HCT116 (cell line): ENCODE measurements at regions not wholly inside any gene's neighbourhood (a gene's known extent, or its start where the extent isn't known, plus 50 kb on each side); places are given as distances from the start of the nearest gene placed in this dataset.

ENCODE experiments used
- EZH2 ChIP-seq: fragments of 200-600 bp; sonication (generic); IDR thresholded peaks from 2 replicates; pipeline ENCODE4 v1.6.1; 2017; ENCODE audit warnings: antibody characterized with exemption, mixed run types
- EZH2phosphoT487 ChIP-seq: fragments of 200-600 bp; IDR thresholded peaks from 2 replicates; pipeline ENCODE4 v1.6.1; 2018; ENCODE audit warnings: antibody characterized with exemption, borderline replicate concordance
- ZFX ChIP-seq: fragments of 450-650 bp; IDR thresholded peaks from 2 replicates; pipeline ENCODE4 v1.6.1; 2017
- ZNF274 ChIP-seq: fragments of 200-500 bp; sonication (Bioruptor generic); IDR thresholded peaks from 2 replicates; pipeline ENCODE4 v1.6.1; 2014; ENCODE audit warnings: mild to moderate bottlenecking, low read depth, low read length, inconsistent platforms
- TF ChIP-seq, protein P1 (sequence below), 3 experiments: fragments of 200-600 bp in 1 of 3; sonication (generic) in 1 of 3; IDR thresholded peaks in 2 of 3; conservative IDR thresholded peaks in 1 of 3; 2 replicates each; pipeline ENCODE4 v1.5.1; 2012 to 2017; ENCODE audit warnings: low read depth in 2 of 3, low read length in 2 of 3, antibody characterized with exemption in 1 of 3, borderline replicate concordance in 1 of 3, control low read depth in 1 of 3, mild to moderate bottlenecking in 1 of 3, mixed read lengths in 1 of 3, mixed run types in 1 of 3, moderate library complexity in 1 of 3; ENCODE audit not compliant: insufficient read depth in 1 of 3
- TF ChIP-seq, protein P2 (sequence below): IDR thresholded peaks from 2 replicates; pipeline ENCODE4 v1.6.1; 2012

DNA sequence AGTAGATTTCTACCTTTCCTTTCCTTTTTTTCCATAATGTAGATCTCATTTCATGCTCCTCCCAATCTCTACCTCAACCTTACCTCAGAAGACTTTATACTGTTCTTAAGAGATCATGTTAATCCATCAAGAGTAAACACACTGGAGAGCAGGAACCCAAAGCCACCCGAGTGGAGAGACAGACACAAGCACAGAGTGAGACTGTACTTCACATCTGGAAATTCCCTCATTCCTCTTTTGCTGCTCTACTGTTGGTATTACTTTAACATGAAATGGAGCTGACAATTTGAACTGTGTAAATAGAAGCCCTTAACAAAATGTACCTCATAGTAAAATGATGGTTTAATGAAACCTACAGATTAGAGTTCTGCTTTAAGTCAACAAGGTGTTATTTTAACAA is 105.7 kb upstream of the RASGEF1B start:
- TF ChIP-seq, protein P1, sequence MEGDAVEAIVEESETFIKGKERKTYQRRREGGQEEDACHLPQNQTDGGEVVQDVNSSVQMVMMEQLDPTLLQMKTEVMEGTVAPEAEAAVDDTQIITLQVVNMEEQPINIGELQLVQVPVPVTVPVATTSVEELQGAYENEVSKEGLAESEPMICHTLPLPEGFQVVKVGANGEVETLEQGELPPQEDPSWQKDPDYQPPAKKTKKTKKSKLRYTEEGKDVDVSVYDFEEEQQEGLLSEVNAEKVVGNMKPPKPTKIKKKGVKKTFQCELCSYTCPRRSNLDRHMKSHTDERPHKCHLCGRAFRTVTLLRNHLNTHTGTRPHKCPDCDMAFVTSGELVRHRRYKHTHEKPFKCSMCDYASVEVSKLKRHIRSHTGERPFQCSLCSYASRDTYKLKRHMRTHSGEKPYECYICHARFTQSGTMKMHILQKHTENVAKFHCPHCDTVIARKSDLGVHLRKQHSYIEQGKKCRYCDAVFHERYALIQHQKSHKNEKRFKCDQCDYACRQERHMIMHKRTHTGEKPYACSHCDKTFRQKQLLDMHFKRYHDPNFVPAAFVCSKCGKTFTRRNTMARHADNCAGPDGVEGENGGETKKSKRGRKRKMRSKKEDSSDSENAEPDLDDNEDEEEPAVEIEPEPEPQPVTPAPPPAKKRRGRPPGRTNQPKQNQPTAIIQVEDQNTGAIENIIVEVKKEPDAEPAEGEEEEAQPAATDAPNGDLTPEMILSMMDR (IDR thresholded peaks at IDR 0.05 in 2 of 3, conservative IDR thresholded peaks at IDR 0.05 in 1 of 3; ENCODE audit: borderline replicate concordance in 1 of 3, insufficient read depth in 1 of 3, low read depth in 2 of 3, low read length in 2 of 3): no peak
- TF ChIP-seq EZH2 (no peak), ZFX (no peak), EZH2phosphoT487 (no peak), ZNF274 (no peak)
- TF ChIP-seq, protein P2, sequence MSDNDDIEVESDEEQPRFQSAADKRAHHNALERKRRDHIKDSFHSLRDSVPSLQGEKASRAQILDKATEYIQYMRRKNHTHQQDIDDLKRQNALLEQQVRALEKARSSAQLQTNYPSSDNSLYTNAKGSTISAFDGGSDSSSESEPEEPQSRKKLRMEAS: no peak
